Endothelial cell (in vitro differentiated cells): ENCODE measurements at regions not wholly inside any gene's neighbourhood (a gene's known extent, or its start where the extent isn't known, plus 50 kb on each side); places are given as distances from the start of the nearest gene placed in this dataset.

Experiments used
- DNase-seq: peaks from one replicate; pipeline ENCODE4 v3.0.0; 2021; ENCODE audit warnings: low spot score
- H3K27ac Mint-ChIP-seq: one replicate; pipeline ENCODE4 v1.8.0; 2021; ENCODE audit warnings: mixed read lengths, inconsistent platforms; ENCODE audit not compliant: unreplicated experiment
- H3K27me3 Mint-ChIP-seq: one replicate; pipeline ENCODE4 v1.8.0; 2021; ENCODE audit warnings: mild to moderate bottlenecking, moderate library complexity, mixed read lengths, inconsistent platforms; ENCODE audit not compliant: unreplicated experiment
- H3K36me3 Mint-ChIP-seq: one replicate; pipeline ENCODE4 v1.8.0; 2021; ENCODE audit warnings: mild to moderate bottlenecking, low read depth, mixed read lengths, inconsistent platforms; ENCODE audit not compliant: unreplicated experiment
- H3K4me1 Mint-ChIP-seq: one replicate; pipeline ENCODE4 v1.8.0; 2021; ENCODE audit warnings: mild to moderate bottlenecking, mixed read lengths, inconsistent platforms; ENCODE audit not compliant: unreplicated experiment
- H3K4me3 Mint-ChIP-seq: one replicate; pipeline ENCODE4 v1.8.0; 2021; ENCODE audit warnings: mild to moderate bottlenecking, mixed read lengths, inconsistent platforms; ENCODE audit not compliant: unreplicated experiment
- H3K9me3 Mint-ChIP-seq: one replicate; pipeline ENCODE4 v1.8.0; 2021; ENCODE audit warnings: mixed read lengths, inconsistent platforms; ENCODE audit not compliant: unreplicated experiment
- CTCF ChIP-seq: fragments of 200-600 bp; sonication (generic); IDR thresholded peaks from one replicate; pipeline ENCODE4 v1.5.0; 2021; ENCODE audit warnings: antibody characterized with exemption; ENCODE audit not compliant: unreplicated experiment

- peaks cover 26% of the 10 kb centered on the region for H3K36me3 Mint-ChIP-seq
- peaks cover 23% of the 10 kb centered on the region for H3K27me3 Mint-ChIP-seq
- peak overlapping the region; percentile 18 for H3K27ac Mint-ChIP-seq
- TF ChIP-seq CTCF = no peak
- peaks cover 59% of the 10 kb centered on the region for H3K9me3 Mint-ChIP-seq
- no peak for DNase-seq
- no peaks in the 10 kb centered on the region for H3K4me1 Mint-ChIP-seq
- H3K4me3 Mint-ChIP-seq = no peak overlapping the region
Observed at GRCh38 chr16:35733971-35734702, 2274.7 kb downstream of the TP53TG3F start.

GRCh38 chr16:35734728-35735402 lies 2275.5 kb downstream of the TP53TG3F start:
- TF ChIP-seq CTCF = no peak
- Mint-ChIP-seq H3K27ac (no peak overlapping the region), H3K9me3 (peaks cover 66% of the 10 kb centered on the region), H3K27me3 (peaks cover 21% of the 10 kb centered on the region), H3K36me3 (peaks cover 32% of the 10 kb centered on the region), H3K4me1 (no peaks in the 10 kb centered on the region), H3K4me3 (no peak overlapping the region)
- no peak for DNase-seq

- H3K27me3 Mint-ChIP-seq = peaks cover 17% of the 10 kb centered on the region
- peaks cover 69% of the 10 kb centered on the region for H3K9me3 Mint-ChIP-seq
- no peak for DNase-seq
- H3K36me3 Mint-ChIP-seq = peaks cover 29% of the 10 kb centered on the region
- H3K27ac Mint-ChIP-seq = no peak overlapping the region
- no peak for TF ChIP-seq CTCF
- no peaks in the 10 kb centered on the region for H3K4me1 Mint-ChIP-seq
- no peak overlapping the region for H3K4me3 Mint-ChIP-seq
Observed at GRCh38 chr16:35735403-35736251, 2276.2 kb downstream of the TP53TG3F start.

GRCh38 chr16:35736546-35736945 lies 2277.1 kb downstream of the TP53TG3F start:
- Mint-ChIP-seq H3K4me1 (no peaks in the 10 kb centered on the region), H3K9me3 (peaks cover 70% of the 10 kb centered on the region), H3K4me3 (no peak overlapping the region), H3K27ac (no peak overlapping the region), H3K36me3 (peaks cover 32% of the 10 kb centered on the region), H3K27me3 (peaks cover 12% of the 10 kb centered on the region)
- no peak for TF ChIP-seq CTCF
- no peak for DNase-seq
